Tibial artery (tissue), 4 donors: ENCODE measurements at regions not wholly inside any gene's neighbourhood (a gene's known extent, or its start where the extent isn't known, plus 50 kb on each side); places are given as distances from the start of the nearest gene placed in this dataset.
A peak's percentile ranks its signal among the peaks of the same experiment; 100 is the strongest.
"Not testable (repeated sequence)": the region's sequence is repeated elsewhere in the genome, so short reads cannot be mapped to it uniquely, and the experiment has no call there.

Source experiments
- DNase-seq, 2 donors: peaks; one replicate each; pipeline ENCODE4 v3.0.0-alpha.2; 2019
- H3K27ac ChIP-seq, 2 donors: fragments of 200-600 bp; sonication (generic) in 1 of 2; 1 replicate in 1 of 2; 2 replicates in 1 of 2; pipeline ENCODE4 v1.5.1; 2018 to 2019; ENCODE audit warnings: mild to moderate bottlenecking in 1 of 2
- H3K27me3 ChIP-seq, 2 donors: fragments of 200-600 bp; sonication (generic) in 1 of 2; one replicate each; pipeline versions ENCODE4 v1.5.1 to v1.6.0; 2016 to 2019
- H3K36me3 ChIP-seq, 3 donors: fragments of 200-600 bp; sonication (generic) in 2 of 3; one replicate each; pipeline ENCODE4 v1.5.1; 2016 to 2019; ENCODE audit warnings: mild to moderate bottlenecking in 2 of 3
- H3K4me1 ChIP-seq, 4 donors: fragments of 200-600 bp; sonication (generic) in 2 of 4; 1 replicate in 3 of 4; 2 replicates in 1 of 4; pipeline ENCODE4 v1.5.1; 2016 to 2019
- H3K4me3 ChIP-seq, 2 donors: fragments of 200-600 bp; sonication (generic) in 1 of 2; 1 replicate in 1 of 2; 2 replicates in 1 of 2; pipeline ENCODE4 v1.5.1; 2018 to 2019; ENCODE audit warnings: mild to moderate bottlenecking in 2 of 2
- H3K9me3 ChIP-seq, 3 donors: fragments of 200-600 bp; sonication (generic) in 1 of 3; one replicate each; pipeline ENCODE4 v1.5.1; 2016 to 2019
- CTCF ChIP-seq, 2 experiments: fragments of 200-600 bp in 1 of 2; fragments of 450-650 bp in 1 of 2; IDR thresholded peaks; one replicate each; pipeline ENCODE4 v1.5.1; 2017 to 2019; ENCODE audit warnings: antibody characterized with exemption in 2 of 2, mild to moderate bottlenecking in 1 of 2, moderate library complexity in 1 of 2
- intact Hi-C: fragments of 100-400 bp; cut with DNase I; formaldehyde crosslinking; loops from one replicate; pipeline ENCODE4 v1.15.0; 2023; ENCODE audit warnings: low total_unique reads

GRCh38 chr2:90237923-90238361 lies 1546.5 kb downstream of the RPIA start:
- DNase-seq, H3K36me3 ChIP-seq, H3K4me3 ChIP-seq, H3K4me1 ChIP-seq, H3K9me3 ChIP-seq, H3K27me3 ChIP-seq, H3K27ac ChIP-seq, intact Hi-C loops: not testable (repeated sequence)
- peak in 1 of 2 experiments; percentile 43 for TF ChIP-seq CTCF (IDR thresholded peaks at IDR 0.05)

GRCh38 chr2:90238505-90239230 lies 1547.2 kb downstream of the RPIA start:
- H3K4me1 ChIP-seq, H3K27ac ChIP-seq, DNase-seq, H3K36me3 ChIP-seq, H3K27me3 ChIP-seq, H3K9me3 ChIP-seq, intact Hi-C loops, H3K4me3 ChIP-seq: not testable (repeated sequence)

GRCh38 chr2:90239769-90240168 lies 1548.3 kb downstream of the RPIA start:
- H3K27ac ChIP-seq, H3K4me3 ChIP-seq, H3K4me1 ChIP-seq: not testable (repeated sequence)

GRCh38 chr2:90244902-90245765 lies 1553.7 kb downstream of the RPIA start:
- H3K27ac ChIP-seq, intact Hi-C loops, H3K4me3 ChIP-seq, DNase-seq, H3K27me3 ChIP-seq, H3K4me1 ChIP-seq, H3K36me3 ChIP-seq, H3K9me3 ChIP-seq: not testable (repeated sequence)

More at GRCh38 chr2:90239769-90240168, 1548.3 kb downstream of the RPIA start:
- DNase-seq, H3K36me3 ChIP-seq, H3K9me3 ChIP-seq, intact Hi-C loops, H3K27me3 ChIP-seq: not testable (repeated sequence)

GRCh38 chr2:90248400-90248799 lies 1556.9 kb downstream of the RPIA start:
- intact Hi-C loops, H3K27me3 ChIP-seq, H3K9me3 ChIP-seq, H3K4me3 ChIP-seq, H3K27ac ChIP-seq, H3K4me1 ChIP-seq, H3K36me3 ChIP-seq, DNase-seq: not testable (repeated sequence)

GRCh38 chr2:90250350-90250749 lies 1558.9 kb downstream of the RPIA start:
- intact Hi-C loops, H3K27ac ChIP-seq, H3K4me3 ChIP-seq, H3K27me3 ChIP-seq, H3K36me3 ChIP-seq, DNase-seq, H3K4me1 ChIP-seq, H3K9me3 ChIP-seq: not testable (repeated sequence)

GRCh38 chr2:90251576-90251975 lies 1560.1 kb downstream of the RPIA start:
- H3K4me3 ChIP-seq, H3K9me3 ChIP-seq, intact Hi-C loops, H3K27me3 ChIP-seq, H3K4me1 ChIP-seq, H3K27ac ChIP-seq, DNase-seq, H3K36me3 ChIP-seq: not testable (repeated sequence)

- H3K27me3 ChIP-seq, H3K9me3 ChIP-seq, H3K4me3 ChIP-seq, intact Hi-C loops, H3K36me3 ChIP-seq, H3K4me1 ChIP-seq, DNase-seq, H3K27ac ChIP-seq: not testable (repeated sequence)
Measured at GRCh38 chr2:90253306-90253705, 1561.8 kb downstream of the RPIA start.

- H3K27ac ChIP-seq, H3K4me1 ChIP-seq, H3K4me3 ChIP-seq, H3K27me3 ChIP-seq, DNase-seq, intact Hi-C loops, H3K36me3 ChIP-seq, H3K9me3 ChIP-seq: not testable (repeated sequence)
Measured at GRCh38 chr2:90266888-90267287, 1575.4 kb downstream of the RPIA start.

- H3K27ac ChIP-seq, intact Hi-C loops, DNase-seq, H3K9me3 ChIP-seq, H3K36me3 ChIP-seq, H3K4me1 ChIP-seq, H3K4me3 ChIP-seq, H3K27me3 ChIP-seq: not testable (repeated sequence)
Measured at GRCh38 chr2:90287751-90288150, 1596.3 kb downstream of the RPIA start.

- H3K4me1 ChIP-seq, H3K27ac ChIP-seq, DNase-seq, H3K27me3 ChIP-seq, intact Hi-C loops, H3K36me3 ChIP-seq, H3K9me3 ChIP-seq, H3K4me3 ChIP-seq: not testable (repeated sequence)
Measured at GRCh38 chr2:90288396-90288795, 1596.9 kb downstream of the RPIA start.

- intact Hi-C loops, DNase-seq, H3K4me3 ChIP-seq: not testable (repeated sequence)
Measured at GRCh38 chr2:90289291-90289980, 1598.0 kb downstream of the RPIA start.

GRCh38 chr2:90290701-90291100 lies 1599.2 kb downstream of the RPIA start:
- H3K27me3 ChIP-seq, H3K4me1 ChIP-seq, intact Hi-C loops, H3K36me3 ChIP-seq, H3K4me3 ChIP-seq, H3K27ac ChIP-seq, DNase-seq, H3K9me3 ChIP-seq: not testable (repeated sequence)

More at GRCh38 chr2:90289291-90289980, 1598.0 kb downstream of the RPIA start:
- H3K9me3 ChIP-seq, H3K27ac ChIP-seq, H3K27me3 ChIP-seq, H3K4me1 ChIP-seq, H3K36me3 ChIP-seq: not testable (repeated sequence)
